ENCODE measurements at regions not wholly inside any gene's neighbourhood (a gene's known extent, or its start where the extent isn't known, plus 50 kb on each side); places are given as distances from the start of the nearest gene placed in this dataset.

- H3K27ac ChIP-seq, result no peak overlapping the region
- 72 to 77% (median 74%) methylated on average over 3 of the region's 3 CpGs for WGBS, 5 donors
- H3K4me1 ChIP-seq, result no peaks in the 10 kb centered on the region
- H3K9me3 ChIP-seq, result no peaks in the 10 kb centered on the region
- DNase-seq, result no peak
- intact Hi-C loops (cut with DNase I; ENCODE audit: low total_unique reads), result no loop called here
- TF ChIP-seq POLR2A (IDR thresholded peaks at IDR 0.05), result no peak
- no peak for TF ChIP-seq POLR2AphosphoS5 (IDR thresholded peaks at IDR 0.05)
- no peak for TF ChIP-seq CTCF (IDR thresholded peaks at IDR 0.05 in 8 of 11, conservative IDR thresholded peaks at IDR 0.05 in 3 of 11)
- no peaks in the 10 kb centered on the region for H3K27me3 ChIP-seq (replicated peaks in 1 of 7)
- H3K4me3 ChIP-seq, result no peak overlapping the region
- no peaks in the 10 kb centered on the region for H3K36me3 ChIP-seq
Observed at GRCh38 chr6:48024956-48025355, 86.0 kb downstream of the PTCHD4 start.

- intact Hi-C loops (cut with DNase I; ENCODE audit: low total_unique reads), result no loop called here
- no peak for DNase-seq
- Histone ChIP-seq H3K4me3 (no peak overlapping the region), H3K27ac (no peak overlapping the region), H3K4me1 (no peaks in the 10 kb centered on the region), H3K27me3 (replicated peaks in 1 of 7) (no peaks in the 10 kb centered on the region), H3K36me3 (no peaks in the 10 kb centered on the region), H3K9me3 (no peaks in the 10 kb centered on the region)
- TF ChIP-seq CTCF (IDR thresholded peaks at IDR 0.05 in 8 of 11, conservative IDR thresholded peaks at IDR 0.05 in 3 of 11), result no peak
- TF ChIP-seq POLR2A (IDR thresholded peaks at IDR 0.05), result no peak
- no peak for TF ChIP-seq POLR2AphosphoS5 (IDR thresholded peaks at IDR 0.05)
- 80 to 98% (median 88%) methylated on average over 1 of the region's 1 CpG for WGBS, 5 donors
Observed at GRCh38 chr6:48021904-48022303, 89.1 kb downstream of the PTCHD4 start.

- Histone ChIP-seq H3K36me3 (no peaks in the 10 kb centered on the region), H3K27ac (no peak overlapping the region), H3K27me3 (replicated peaks in 1 of 7) (no peaks in the 10 kb centered on the region), H3K4me1 (no peaks in the 10 kb centered on the region), H3K4me3 (no peak overlapping the region), H3K9me3 (no peaks in the 10 kb centered on the region)
- WGBS, 5 donors, result 85 to 96% (median 89%) methylated on average over 5 of the region's 5 CpGs
- intact Hi-C loops (cut with DNase I; ENCODE audit: low total_unique reads), result no loop called here
- DNase-seq, result no peak
- TF ChIP-seq POLR2AphosphoS5 (IDR thresholded peaks at IDR 0.05) (no peak), CTCF (IDR thresholded peaks at IDR 0.05 in 8 of 11, conservative IDR thresholded peaks at IDR 0.05 in 3 of 11) (no peak), POLR2A (IDR thresholded peaks at IDR 0.05) (no peak)
Observed at GRCh38 chr6:48016020-48016755, 94.8 kb downstream of the PTCHD4 start.

- intact Hi-C loops (cut with DNase I; ENCODE audit: low total_unique reads), result no loop called here
Observed at GRCh38 chr6:47992809-47993208, 118.2 kb downstream of the PTCHD4 start.

More at GRCh38 chr6:47992809-47993208, 118.2 kb downstream of the PTCHD4 start:
- Histone ChIP-seq H3K4me3 (no peak overlapping the region), H3K27ac (no peak overlapping the region), H3K4me1 (no peaks in the 10 kb centered on the region), H3K27me3 (replicated peaks in 1 of 7) (no peaks in the 10 kb centered on the region), H3K9me3 (peaks cover 0 to 13% (median 0%) of the 10 kb centered on the region in 8 donors), H3K36me3 (no peaks in the 10 kb centered on the region)
- DNase-seq, result no peak
- WGBS, 5 donors, result 82 to 93% (median 83%) methylated on average over 3 of the region's 3 CpGs
- TF ChIP-seq POLR2AphosphoS5 (IDR thresholded peaks at IDR 0.05), result no peak
- no peak for TF ChIP-seq CTCF (IDR thresholded peaks at IDR 0.05 in 8 of 11, conservative IDR thresholded peaks at IDR 0.05 in 3 of 11)
- no peak for TF ChIP-seq POLR2A (IDR thresholded peaks at IDR 0.05)
